Keratinocyte (primary cell): ENCODE measurements at regions not wholly inside any gene's neighbourhood (a gene's known extent, or its start where the extent isn't known, plus 50 kb on each side); places are given as distances from the start of the nearest gene placed in this dataset.

ENCODE experiments used
- EZH2 ChIP-seq: IDR thresholded peaks from one replicate; pipeline ENCODE4 v1.6.1; 2012; ENCODE audit warnings: inconsistent platforms, mild to moderate bottlenecking, low read length, moderate library complexity
- TF ChIP-seq, protein P1 (sequence below), 3 experiments: IDR thresholded peaks in 1 of 3; conservative IDR thresholded peaks in 1 of 3; optimal IDR thresholded peaks in 1 of 3; 2 replicates in 2 of 3; 3 replicates in 1 of 3; pipeline versions ENCODE3 to v1.5.1; 2011; ENCODE audit warnings: low read length in 3 of 3, mild to moderate bottlenecking in 3 of 3, moderate library complexity in 2 of 3, control low read depth in 1 of 3, inconsistent platforms in 1 of 3; ENCODE audit not compliant: insufficient read depth in 2 of 3; ENCODE audit errors: extremely low read depth in 1 of 3

DNA sequence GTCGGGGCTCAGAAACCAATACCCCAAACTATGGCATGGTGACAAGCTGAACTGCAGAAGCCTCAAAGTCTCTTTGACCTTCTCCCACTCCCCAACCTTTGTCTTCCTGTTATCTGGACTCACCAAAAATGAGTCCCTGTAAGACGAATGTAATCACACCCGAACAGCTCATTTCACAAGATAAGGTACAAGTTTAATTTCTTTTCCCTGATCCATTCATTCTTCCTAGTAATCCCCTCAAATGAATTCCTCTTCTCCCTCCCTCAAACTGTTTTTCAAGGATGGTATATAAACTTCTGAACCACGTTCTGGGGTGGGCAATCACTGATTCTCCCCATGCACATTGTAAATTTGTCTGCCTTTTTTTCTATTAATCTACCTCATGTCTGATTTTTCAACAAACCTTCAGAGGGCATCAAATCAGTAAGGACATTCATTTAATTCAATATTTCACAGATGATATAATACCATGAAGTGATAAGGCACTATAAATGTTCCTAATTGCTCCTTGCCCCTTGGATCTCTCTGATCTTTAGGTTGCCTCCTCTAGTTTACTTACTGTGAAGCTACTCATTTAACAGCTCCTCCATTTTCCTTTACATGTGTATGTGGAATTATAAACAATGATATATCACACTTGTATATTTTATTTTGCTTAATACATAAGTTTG, 77.2 kb downstream of the OR2B2 start:
- TF ChIP-seq EZH2 = no peak
- TF ChIP-seq, protein P1, sequence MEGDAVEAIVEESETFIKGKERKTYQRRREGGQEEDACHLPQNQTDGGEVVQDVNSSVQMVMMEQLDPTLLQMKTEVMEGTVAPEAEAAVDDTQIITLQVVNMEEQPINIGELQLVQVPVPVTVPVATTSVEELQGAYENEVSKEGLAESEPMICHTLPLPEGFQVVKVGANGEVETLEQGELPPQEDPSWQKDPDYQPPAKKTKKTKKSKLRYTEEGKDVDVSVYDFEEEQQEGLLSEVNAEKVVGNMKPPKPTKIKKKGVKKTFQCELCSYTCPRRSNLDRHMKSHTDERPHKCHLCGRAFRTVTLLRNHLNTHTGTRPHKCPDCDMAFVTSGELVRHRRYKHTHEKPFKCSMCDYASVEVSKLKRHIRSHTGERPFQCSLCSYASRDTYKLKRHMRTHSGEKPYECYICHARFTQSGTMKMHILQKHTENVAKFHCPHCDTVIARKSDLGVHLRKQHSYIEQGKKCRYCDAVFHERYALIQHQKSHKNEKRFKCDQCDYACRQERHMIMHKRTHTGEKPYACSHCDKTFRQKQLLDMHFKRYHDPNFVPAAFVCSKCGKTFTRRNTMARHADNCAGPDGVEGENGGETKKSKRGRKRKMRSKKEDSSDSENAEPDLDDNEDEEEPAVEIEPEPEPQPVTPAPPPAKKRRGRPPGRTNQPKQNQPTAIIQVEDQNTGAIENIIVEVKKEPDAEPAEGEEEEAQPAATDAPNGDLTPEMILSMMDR (optimal IDR thresholded peaks at IDR 0.05 in 1 of 3, IDR thresholded peaks at IDR 0.05 in 1 of 3, conservative IDR thresholded peaks at IDR 0.05 in 1 of 3; ENCODE audit: extremely low read depth in 1 of 3, insufficient read depth in 2 of 3, low read length in 3 of 3) = no peak
